ENCODE measurements at regions not wholly inside any gene's neighbourhood (a gene's known extent, or its start where the extent isn't known, plus 50 kb on each side); places are given as distances from the start of the nearest gene placed in this dataset.

DNA sequence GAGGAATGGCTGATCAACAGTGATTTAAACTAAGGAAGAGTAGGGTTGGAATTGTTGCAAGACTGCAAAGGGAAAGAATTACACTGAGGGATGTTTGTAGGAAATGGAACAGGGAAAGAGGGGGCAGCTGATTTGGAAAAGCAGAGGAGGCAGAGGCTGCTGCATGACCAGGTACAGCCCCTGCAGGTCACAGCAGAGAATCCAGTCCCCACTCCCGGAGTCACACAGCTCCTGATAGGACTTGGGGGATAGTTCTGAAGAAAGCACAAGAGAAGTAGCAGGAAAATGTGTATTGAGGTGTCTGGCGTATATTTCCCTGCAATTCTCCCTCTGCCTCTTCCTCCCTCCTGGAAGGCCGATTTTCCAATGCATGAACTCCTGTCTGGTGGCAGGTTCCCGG is 92.5 kb upstream of the PDE10A start:
- no peak for DNase-seq (ENCODE audit: low spot score)

DNA sequence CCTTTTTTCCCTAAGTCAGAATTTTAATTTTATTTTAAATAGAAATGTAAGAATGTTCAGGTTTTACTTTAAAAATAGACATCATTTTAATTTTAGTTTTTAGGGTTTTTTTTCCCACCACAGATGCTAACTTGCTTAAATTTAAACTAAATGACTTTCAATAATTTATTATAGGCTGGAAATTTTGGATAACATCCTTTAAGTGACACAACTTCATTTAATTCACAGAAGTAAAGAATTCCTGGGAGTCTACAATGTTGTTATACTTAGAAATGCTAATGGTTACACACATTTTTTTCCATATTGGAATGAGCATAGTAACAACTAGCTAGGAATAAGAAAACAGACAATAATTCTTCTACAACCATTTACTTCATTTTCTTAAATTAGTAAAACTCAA is 90.5 kb upstream of the PDE10A start:
- no peak for DNase-seq (ENCODE audit: low spot score)

DNA sequence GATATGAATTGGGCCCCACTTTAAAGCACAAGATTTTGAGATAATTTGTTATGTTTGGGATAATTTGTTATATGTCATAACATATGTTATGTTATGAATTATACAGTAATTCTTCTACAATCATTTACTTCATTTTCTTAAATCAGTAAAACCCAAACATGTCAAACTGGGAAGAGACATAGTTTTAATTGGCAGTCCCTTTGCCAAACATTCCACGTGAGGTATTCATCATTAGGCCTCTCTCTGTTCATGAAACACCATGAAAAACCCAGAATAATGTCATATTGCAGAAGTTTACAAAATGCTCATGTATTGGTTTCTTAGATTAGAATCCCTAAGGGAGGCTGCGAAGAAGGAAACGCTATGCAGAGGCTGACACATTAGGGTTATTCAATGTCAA is 89.4 kb upstream of the PDE10A start:
- DNase-seq (ENCODE audit: low spot score) = no peak

DNA sequence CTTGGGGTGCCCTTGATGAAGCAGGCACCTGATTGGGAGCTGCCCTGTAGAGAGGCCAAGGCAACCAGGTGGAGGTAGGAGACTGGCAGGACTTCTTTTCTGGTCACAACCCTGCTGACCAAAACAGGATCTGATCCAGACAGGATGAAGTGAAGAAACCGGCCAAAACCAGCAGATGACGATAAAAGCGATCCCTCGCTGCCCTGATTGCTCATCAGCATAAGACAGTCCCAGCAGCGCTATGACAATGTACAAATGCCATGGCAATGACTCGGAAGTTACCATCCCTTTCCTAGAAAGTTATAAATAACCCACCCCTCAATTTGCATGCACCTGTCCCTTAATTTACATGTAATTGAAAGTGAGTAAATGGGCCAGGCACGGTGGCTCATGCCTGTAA is 88.4 kb upstream of the PDE10A start:
- no peak for DNase-seq (ENCODE audit: low spot score)

DNA sequence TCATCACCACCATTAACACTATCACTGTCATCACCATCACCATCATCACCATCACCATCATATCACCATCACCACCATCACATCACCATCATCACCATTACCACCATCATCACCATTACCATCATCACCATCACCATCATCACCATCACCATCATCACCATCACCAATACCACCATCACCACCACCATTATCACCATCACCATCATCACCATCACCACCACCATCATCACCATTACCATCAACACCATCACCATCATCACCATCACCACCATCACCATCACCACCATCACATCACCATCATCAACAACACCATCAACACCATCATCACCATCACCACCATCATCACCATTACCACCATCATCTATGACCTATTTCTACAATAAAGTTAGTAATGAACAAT is 86.1 kb upstream of the PDE10A start:
- no peak for DNase-seq (ENCODE audit: low spot score)

DNA sequence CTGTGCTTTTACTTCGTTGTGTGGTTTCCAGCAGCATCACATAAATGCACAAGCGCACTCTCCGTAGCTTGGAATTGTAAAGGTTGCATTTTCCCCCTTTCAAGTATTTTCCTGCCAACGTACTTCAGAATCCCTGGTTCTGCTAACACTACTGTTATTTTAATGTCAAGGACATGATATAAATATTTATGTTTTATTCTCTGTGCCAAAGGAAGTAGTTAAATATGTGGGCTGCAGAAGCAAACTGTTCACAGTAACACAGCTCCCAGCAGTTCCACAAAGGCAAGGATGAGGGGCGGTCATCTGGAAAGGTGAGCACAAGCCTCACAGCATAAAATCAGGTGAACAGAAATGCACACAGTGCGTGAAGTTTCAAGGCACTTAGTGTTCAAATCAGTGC is 85.3 kb upstream of the PDE10A start:
- no peak for DNase-seq (ENCODE audit: low spot score)

DNA sequence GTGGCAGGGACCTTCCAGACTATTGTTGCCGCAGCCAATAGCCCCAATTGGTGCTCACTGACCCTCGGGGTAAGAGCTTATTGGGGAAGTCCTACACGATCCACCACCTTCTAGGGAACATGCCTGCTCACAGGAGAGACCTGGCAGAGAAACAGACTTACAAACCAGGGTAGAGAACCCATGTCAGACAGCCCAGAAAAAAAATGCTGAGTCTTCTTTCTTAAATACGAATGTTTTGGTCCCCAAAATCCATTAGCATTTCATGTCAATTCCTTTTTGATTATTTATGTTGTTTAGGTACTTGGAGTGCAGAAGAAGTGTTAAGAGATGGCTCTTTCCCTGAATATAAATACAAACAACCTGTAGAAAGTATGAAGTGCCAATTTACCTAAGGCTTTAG is 84.9 kb upstream of the PDE10A start:
- DNase-seq (ENCODE audit: low spot score) = no peak

DNA sequence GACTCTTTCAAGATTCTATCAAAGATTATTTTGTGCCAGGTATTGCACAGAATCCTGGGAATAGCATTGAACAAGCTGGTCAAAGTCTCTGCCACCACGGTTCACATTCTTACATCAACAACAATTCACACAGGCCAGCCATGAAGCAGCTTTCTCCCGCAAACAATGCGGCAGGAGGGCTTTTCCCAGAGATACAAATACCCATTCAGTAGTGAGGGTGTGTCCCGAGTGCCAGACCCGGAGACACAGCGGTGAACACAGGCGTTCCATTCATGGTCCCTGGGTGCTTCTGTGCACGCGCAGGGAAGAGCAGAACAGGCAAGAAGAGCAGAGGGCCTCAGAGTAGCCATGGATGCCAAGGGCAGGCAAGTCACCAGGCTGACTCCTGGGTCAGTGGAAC is 83.3 kb upstream of the PDE10A start:
- no peak for DNase-seq (ENCODE audit: low spot score)

DNA sequence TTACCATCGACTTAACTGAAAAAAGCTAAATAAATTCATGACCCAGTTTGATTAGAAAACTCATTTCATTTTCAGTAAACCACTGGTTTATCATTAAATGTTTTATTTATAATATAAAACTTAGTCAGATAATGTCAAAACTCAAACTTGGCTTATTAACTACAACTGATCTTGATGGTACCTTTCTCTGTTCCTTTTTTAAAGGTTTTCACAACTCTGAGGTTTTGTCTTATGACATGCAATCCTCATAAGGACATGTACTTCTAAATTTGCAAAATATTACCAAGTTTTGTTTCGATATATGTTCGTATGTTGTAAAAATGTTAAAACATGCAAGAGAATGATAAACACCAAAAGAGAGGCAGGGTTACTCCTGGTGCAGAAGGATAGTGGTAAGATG is 82.5 kb upstream of the PDE10A start:
- DNase-seq (ENCODE audit: low spot score) = no peak

DNA sequence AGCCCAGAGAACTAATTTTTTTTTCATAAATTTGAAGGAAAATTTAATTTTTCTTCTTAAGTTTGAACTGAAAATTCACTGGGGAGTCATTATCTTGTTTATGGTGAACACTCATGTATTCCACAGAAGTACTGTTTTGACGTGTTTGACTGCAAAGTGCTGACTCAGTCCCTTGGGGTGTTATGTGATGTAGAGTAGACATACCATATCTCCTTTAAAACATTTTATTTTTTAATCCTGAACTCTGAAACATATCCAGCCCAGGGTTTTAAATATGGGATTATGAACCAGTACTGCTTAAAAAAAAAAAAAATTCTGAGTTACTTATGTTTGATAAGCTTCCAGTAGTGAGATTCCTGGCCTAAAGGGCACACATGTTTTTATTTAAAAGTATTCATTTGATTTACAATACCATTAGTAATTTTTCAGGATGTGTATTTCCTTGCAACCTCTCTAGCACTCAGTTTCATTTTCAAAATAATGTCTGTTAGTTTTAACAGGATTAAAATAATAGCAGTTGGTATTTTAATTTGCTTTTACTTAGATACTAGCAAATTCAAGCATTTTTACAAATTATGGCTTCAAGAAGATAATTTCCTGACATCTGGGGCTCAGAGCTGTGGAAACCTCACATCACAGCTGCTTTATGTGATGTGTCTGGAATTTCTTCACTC is 81.7 kb upstream of the PDE10A start:
- DNase-seq (ENCODE audit: low spot score) = no peak

DNA sequence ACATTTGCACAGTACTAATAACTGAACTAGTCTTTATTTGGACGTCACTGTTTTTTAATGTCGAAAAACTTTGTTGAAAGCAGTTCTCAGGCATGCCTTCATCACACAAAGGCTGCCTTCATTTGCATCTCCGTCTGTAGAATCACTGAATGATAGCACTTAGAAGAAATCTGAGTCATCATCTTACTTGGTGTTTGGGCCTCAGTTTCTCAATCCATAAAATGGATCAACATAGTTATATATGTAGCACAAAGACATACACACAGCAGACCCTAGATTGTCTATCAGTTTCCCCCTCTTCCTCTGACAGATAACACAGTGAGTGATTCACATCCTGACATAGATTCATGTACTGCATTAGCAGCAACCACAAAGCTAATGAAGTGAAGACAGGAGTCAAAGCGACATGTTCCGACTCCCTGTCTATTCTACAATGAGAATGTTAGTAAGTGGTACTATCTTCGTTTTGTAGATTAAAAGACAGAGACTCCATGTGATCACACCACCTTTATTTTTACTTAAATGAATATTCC is 80.4 kb upstream of the PDE10A start:
- no peak for DNase-seq (ENCODE audit: low spot score)

DNA sequence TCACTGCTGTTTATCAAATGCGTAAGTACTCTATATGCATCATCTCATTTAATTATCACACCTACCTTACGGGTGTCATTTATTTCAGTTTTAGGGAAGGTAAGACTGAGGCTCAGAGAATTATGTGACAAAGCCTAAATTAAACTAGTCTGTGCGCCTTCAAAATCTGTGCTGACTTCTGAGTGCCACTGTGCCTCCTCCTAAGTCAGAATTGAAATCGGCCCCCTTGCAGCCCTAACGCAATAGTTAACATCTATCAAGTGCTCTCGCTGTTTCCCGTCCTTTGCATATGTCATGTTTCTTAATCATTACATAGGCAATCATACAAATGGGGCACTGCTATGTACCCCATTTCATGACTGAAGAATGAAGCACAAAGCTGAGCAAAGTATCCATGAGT is 79.0 kb upstream of the PDE10A start:
- DNase-seq (ENCODE audit: low spot score) = no peak

DNA sequence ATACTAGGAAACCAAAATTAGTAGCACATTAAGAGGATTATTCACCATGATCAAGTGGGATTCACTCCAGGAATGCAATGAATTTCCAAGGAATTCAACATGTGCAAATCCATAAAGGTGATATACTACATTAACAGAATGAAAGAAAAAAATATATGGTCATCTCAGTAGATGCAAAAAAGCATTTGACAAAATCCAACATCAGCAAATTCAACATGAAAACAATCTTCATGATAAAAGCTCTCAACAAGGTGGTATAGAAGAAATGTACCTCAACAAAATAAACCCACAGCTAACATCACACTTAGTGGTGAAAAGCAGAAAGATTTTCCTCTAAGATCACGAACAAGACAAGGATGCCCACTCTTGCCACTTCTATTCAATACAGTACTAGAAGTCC is 74.4 kb upstream of the PDE10A start:
- DNase-seq (ENCODE audit: low spot score) = no peak

DNA sequence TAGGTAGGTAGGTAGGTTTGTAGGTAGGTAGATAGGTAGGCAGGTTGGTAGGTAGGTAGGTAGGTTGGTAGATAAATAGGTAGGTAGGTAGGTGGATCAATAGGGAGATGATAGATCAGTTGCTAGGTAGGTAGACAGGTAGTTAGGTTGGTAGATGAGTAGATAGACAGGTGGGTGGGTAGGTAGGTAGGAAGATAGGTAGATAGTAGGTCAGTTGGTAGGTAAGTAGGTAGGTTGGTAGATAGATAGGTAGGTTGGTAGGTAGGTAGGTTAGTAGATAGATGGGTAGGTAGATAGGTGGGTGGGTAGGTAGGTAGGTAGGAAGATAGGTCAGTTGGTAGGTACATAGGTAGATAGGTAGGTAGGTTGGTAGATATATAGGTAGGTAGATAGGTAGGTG is 72.0 kb upstream of the PDE10A start:
- no peak for DNase-seq (ENCODE audit: low spot score)

DNA sequence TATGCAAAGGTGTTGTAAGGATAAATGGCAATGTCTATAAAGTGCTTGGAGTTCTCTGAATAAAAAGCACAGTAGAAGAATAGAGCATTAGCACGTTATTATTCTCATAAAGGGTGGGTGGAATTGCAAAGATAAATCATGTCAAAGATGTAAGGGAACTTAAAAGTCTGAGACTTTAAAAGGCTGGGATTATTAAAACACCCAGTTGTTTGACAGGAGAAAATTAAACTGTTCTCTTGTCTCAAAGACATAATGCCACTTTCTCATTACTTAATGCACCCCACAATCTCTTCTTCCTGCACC is 70.4 kb upstream of the PDE10A start:
- no peak for DNase-seq (ENCODE audit: low spot score)

DNA sequence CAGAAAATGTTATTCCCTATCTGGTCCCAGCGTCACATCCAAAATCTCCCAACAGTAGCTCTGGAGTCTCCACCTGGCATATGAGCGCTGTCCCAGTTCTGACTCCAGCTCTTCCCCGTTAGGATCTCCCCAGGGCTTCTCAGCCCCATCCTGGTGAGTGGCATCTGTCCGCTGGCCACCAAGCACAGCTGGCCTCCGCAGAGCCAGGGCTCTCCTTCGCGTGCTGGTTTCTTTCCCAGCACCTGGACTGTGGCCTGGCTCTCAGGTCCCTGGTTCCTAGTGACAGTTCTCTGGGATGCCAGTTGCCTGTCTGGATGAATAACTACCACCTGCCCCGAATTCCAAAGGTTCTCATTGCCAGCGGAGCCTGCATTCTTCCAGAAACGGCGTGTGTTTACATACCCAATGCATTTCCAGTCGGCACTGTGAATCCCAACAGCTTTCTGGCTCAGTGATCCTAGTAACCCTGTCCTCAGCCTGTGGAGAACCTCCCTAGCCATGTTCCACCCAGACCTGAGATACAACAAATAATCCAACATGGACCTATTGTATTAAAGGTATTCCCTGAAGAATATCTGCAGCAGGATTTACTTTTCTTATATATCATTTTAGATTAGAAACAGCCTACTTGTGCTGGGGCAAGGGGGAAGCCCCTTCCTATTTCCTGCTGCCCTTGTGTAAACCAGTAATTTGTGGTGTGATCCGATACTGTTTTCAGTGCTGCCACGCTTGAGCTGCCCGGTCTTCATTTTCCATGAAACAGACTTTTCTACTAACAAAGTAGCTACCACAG is 69.9 kb upstream of the PDE10A start:
- DNase-seq (ENCODE audit: low spot score) = no peak

DNA sequence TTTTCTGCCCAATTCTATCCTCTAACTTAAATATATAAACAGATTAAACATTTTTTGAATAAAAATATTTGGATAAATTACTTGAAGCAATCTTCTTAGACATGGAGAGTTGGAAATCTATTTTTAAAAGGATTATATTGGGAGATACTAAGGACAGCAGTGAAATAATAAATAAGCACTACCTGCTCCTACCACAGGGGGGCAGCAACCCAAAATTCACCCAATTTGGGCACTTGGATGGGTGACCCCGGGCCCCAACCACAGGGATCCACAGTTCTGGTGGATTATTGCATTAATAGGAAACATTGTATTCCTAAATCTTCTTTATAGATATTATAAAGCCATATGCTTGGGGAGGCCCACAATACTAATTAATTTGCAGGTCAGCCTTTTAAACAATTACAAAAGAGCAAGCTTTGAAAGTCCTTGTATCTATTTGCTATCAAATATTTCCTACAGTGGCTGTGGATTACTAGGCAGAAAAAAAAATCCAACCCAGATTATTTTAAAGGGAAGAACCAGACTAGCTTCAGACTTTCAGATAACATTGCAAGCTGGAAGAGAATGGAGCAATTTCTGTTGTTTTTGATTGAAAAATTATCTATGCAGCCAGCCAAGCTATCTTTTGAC is 66.4 kb upstream of the PDE10A start:
- no peak for DNase-seq (ENCODE audit: low spot score)

DNA sequence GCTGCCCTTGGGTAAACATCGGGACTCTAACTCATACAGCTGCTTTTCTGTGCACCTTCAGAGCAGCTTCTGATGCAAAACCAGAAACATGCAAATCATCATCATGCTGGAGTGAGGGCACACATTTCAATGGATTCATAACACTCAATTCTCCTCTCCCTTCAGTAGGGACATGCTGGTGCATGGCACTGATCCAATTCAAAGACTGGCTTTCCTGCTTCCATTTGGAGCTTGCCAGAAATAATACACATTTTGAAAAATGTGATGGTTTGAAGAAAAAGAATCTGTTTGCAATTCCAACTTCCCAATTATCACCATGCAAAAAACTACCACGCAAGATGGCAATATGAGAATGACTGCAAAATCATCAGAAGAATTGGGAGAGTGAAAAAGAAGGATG is 65.2 kb upstream of the PDE10A start:
- DNase-seq (ENCODE audit: low spot score) = no peak

DNA sequence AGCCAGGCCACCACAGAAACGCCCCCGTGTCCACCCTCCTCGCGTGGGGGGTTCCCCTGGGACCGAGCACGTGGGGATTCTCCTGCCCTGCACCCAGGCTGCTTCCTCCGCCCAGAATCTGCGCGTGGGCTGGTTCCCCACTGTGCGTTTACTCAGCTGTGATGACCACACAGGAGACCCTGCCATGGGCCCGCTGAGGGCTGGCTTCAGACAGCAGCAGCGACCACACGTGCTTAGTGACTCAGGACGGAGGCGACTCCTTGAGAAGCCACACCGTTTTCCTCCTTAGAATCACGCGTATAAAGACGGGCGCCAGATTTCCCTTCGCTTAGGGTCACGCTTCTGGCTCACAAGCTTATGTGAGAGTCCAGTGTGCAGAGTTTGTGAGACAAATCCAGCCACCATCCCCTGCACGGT is 63.9 kb upstream of the PDE10A start:
- DNase-seq (ENCODE audit: low spot score) = no peak

DNA sequence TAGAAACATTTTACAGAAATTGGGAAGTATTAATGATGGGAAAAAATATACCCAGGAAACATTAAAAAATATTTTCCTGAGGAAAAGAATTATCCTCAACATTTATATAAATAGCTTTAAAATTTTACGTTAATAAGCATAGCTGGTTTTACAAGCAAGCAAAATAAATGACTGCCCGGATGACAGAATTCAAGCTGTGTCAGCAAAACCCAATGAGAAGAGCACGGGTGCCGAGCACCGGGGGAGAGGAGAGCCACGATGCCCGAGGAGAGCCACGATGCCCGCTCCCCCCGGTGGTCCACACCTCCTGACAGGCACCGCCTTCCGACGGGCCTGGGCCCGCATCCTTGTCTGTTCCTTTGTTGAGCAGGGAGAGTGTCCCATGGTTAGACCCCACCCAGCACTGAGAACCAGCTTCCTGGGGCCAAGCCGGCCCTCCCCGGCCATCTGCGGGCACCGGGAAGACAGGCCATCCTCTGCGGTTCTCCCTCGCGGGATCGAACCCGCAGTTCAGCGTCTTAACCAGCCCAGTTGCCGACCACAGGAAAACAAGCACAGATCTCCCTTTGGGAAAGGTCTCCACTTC is 63.3 kb upstream of the PDE10A start:
- no peak for DNase-seq (ENCODE audit: low spot score)

DNA sequence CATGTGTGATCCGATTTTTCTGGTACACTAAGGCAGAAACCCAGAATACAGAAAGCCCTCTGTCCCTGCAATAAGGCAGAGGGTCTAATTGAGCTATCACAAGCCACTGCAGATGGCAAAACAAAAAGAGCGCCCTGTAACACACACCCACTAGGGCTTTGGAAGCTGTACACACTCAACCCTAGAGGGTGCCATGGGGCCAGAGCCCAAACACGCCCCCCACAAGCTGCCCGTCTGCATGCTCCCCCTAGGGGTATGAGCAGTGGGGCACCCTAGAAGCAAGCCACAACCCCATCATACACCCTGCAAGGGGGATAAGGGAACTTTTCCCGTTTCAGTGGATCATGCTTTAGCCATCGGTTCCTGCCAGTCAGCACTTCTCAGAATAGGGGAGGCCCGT is 62.2 kb upstream of the PDE10A start:
- no peak for DNase-seq (ENCODE audit: low spot score)

DNA sequence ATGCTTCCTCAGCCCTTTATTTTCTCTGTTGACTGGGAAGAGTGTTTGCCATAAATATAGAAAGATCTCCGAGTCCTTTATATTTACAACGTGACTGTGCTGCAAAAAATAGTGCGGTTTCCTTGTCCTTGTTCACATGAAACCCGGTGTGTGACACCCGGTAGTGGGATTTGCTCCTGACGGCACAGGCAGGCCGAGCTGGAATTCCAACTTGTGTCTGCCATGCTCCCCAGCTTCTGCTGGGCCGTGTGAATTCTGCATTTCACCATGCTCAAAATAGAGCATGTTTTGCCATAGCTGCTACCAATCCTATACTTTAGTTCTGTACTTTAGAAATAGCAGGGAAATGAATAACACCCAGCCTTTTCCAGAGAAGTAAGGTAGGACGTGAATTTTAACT is 60.3 kb upstream of the PDE10A start:
- no peak for DNase-seq (ENCODE audit: low spot score)

DNA sequence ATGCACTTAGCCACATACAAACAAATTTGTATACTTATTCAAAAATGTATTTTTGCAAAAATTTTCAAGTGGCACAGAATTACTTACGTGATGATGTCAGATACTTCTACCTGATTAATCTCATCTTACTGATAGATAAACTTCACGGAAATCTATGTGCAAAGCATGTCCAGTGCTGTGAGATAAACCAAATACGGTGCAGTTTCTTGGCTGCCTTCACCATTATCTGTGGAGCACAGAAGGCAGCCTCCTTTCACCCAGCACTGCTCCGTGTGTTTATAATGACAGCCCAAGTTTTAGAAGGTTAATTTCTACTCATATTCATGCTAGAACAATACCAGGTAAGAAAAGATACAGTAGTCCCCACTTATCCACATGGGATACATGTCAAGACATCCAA is 59.0 kb upstream of the PDE10A start:
- DNase-seq (ENCODE audit: low spot score) = no peak

All from H4 (cell line).